SK-N-SH treated with all-trans-retinoic acid at 6 μM for 48 hours (cell line): ENCODE measurements at regions not wholly inside any gene's neighbourhood (a gene's known extent, or its start where the extent isn't known, plus 50 kb on each side); places are given as distances from the start of the nearest gene placed in this dataset.

ENCODE experiments used
- BACH2 ChIP-seq: fragments of 250-450 bp; sonication (Bioruptor Pico); IDR thresholded peaks from 2 replicates; pipeline ENCODE4 v1.9.0; 2021; ENCODE audit warnings: mild to moderate bottlenecking, borderline replicate concordance
- GLIS3 ChIP-seq: fragments of 250-450 bp; sonication (Bioruptor Pico); IDR thresholded peaks from 2 replicates; pipeline ENCODE4 v1.5.0; 2020; ENCODE audit warnings: mild to moderate bottlenecking, moderate library complexity
- ISL1 ChIP-seq: fragments of 250-450 bp; sonication (Bioruptor Pico); IDR thresholded peaks from 2 replicates; pipeline ENCODE4 v2.1.2; 2022; ENCODE audit warnings: mild to moderate bottlenecking, moderate library complexity
- OSR1 ChIP-seq: fragments of 250-450 bp; sonication (Bioruptor Pico); IDR thresholded peaks from 2 replicates; pipeline ENCODE4 v1.8.0; 2022; ENCODE audit warnings: moderate library complexity, mild to moderate bottlenecking, inconsistent platforms
- SNAI2 ChIP-seq: fragments of 250-450 bp; sonication (Bioruptor Pico); IDR thresholded peaks from 2 replicates; pipeline ENCODE4 v1.5.0; 2020; ENCODE audit warnings: mild to moderate bottlenecking, moderate library complexity
- TOX ChIP-seq: fragments of 250-450 bp; sonication (Bioruptor Pico); IDR thresholded peaks from 2 replicates; pipeline ENCODE4 v1.8.0; 2021; ENCODE audit warnings: mild to moderate bottlenecking, moderate library complexity, borderline replicate concordance
- ZFP3 ChIP-seq: fragments of 250-450 bp; sonication (Bioruptor Pico); IDR thresholded peaks from 2 replicates; pipeline ENCODE4 v1.5.0; 2020; ENCODE audit warnings: mild to moderate bottlenecking, moderate library complexity
- ZFP30 ChIP-seq: fragments of 450-650 bp; formaldehyde crosslinking; IDR thresholded peaks from 2 replicates; pipeline ENCODE4 v1.5.0; 2022; ENCODE audit warnings: mild to moderate bottlenecking, moderate library complexity
- ZNF565 ChIP-seq: fragments of 450-650 bp; formaldehyde crosslinking; conservative IDR thresholded peaks from 2 replicates; pipeline ENCODE4 v1.5.0; 2020; ENCODE audit warnings: low read depth, mild to moderate bottlenecking, moderate library complexity
- ZNF70 ChIP-seq: fragments of 450-650 bp; formaldehyde crosslinking; IDR thresholded peaks from 2 replicates; pipeline ENCODE4 v1.5.0; 2020; ENCODE audit warnings: mild to moderate bottlenecking, moderate library complexity
- ZNF8 ChIP-seq: fragments of 450-650 bp; formaldehyde crosslinking; IDR thresholded peaks from 2 replicates; pipeline ENCODE4 v1.5.0; 2020; ENCODE audit warnings: mild to moderate bottlenecking, moderate library complexity

- TF ChIP-seq TOX (CRISPR knock-in tag) (no peak), ZFP30 (no peak), OSR1 (CRISPR knock-in tag) (no peak), BACH2 (CRISPR knock-in tag) (no peak), ISL1 (CRISPR knock-in tag) (no peak), ZNF565 (no peak), ZNF8 (CRISPR knock-in tag) (no peak), SNAI2 (CRISPR knock-in tag) (no peak), GLIS3 (no peak), ZFP3 (no peak), ZNF70 (CRISPR knock-in tag) (no peak)
Observed at GRCh38 chr4:123817025-123817688, 420.6 kb downstream of the SPRY1 start.
